ENCODE measurements at regions not wholly inside any gene's neighbourhood (a gene's known extent, or its start where the extent isn't known, plus 50 kb on each side); places are given as distances from the start of the nearest gene placed in this dataset.

- H3K79me2 ChIP-seq (replicated peaks; ENCODE audit: insufficient read depth, low read length) = no peaks in the 10 kb centered on the region
Observed at GRCh38 chr10:131444862-131445461, 133.4 kb upstream of the TCERG1L start.

DNA sequence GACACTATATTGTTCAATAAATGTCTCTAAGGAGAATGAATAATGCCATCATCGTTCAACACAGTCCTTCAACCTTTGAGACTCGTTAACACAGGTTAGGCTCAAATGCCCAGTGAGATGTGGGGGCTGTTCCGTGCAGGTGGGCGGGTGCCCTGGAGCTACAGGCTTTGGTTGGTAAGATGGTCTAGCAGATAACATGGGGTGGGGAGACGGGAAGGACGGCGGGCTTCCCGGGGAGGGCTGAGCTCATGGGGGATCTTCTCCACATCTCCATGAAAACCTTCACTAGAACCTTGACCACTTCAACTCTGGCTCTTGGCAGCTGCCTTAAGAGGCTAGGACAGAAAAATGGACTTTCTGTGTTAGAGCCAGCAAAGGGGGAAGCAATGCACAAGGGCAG lies 134.1 kb upstream of the TCERG1L start:
- Histone ChIP-seq H3K9ac (ENCODE audit: low read length) (no peak overlapping the region), H3K9me2 (ENCODE audit: insufficient read depth, low read length) (no peaks in the 10 kb centered on the region), H2AFZ (ENCODE audit: low read depth, low read length) (no peak overlapping the region), H3F3A (ENCODE audit: insufficient read depth, low read length, poor library complexity, severe bottlenecking) (no peaks in the 10 kb centered on the region), H3K9me3 (ENCODE audit: low read length) (no peaks in the 10 kb centered on the region), H4K20me1 (ENCODE audit: insufficient read depth) (no peaks in the 10 kb centered on the region), H3K4me3 (ENCODE audit: low read length) (no peak overlapping the region), H3K27me3 (ENCODE audit: insufficient read depth, low read depth, low read length) (no peaks in the 10 kb centered on the region), H3K27ac (ENCODE audit: low read length) (no peak overlapping the region), H3K4me2 (ENCODE audit: low read length) (no peak overlapping the region), H3K36me3 (ENCODE audit: insufficient read depth, low read length) (no peaks in the 10 kb centered on the region), H3K79me2 (replicated peaks; ENCODE audit: insufficient read depth, low read length) (no peaks in the 10 kb centered on the region)
- TF ChIP-seq EZH2 (IDR thresholded peaks at IDR 0.05; ENCODE audit: borderline replicate concordance, insufficient read depth, low read length, poor library complexity, severe bottlenecking) = no peak
- TF ChIP-seq EP300 (conservative IDR thresholded peaks at IDR 0.05; ENCODE audit: poor library complexity, severe bottlenecking) = no peak
- TF ChIP-seq REST (IDR thresholded peaks at IDR 0.05; ENCODE audit: borderline replicate concordance) = no peak
- TF ChIP-seq POLR2AphosphoS5 (IDR thresholded peaks at IDR 0.05) = no peak
- TF ChIP-seq, protein P1, sequence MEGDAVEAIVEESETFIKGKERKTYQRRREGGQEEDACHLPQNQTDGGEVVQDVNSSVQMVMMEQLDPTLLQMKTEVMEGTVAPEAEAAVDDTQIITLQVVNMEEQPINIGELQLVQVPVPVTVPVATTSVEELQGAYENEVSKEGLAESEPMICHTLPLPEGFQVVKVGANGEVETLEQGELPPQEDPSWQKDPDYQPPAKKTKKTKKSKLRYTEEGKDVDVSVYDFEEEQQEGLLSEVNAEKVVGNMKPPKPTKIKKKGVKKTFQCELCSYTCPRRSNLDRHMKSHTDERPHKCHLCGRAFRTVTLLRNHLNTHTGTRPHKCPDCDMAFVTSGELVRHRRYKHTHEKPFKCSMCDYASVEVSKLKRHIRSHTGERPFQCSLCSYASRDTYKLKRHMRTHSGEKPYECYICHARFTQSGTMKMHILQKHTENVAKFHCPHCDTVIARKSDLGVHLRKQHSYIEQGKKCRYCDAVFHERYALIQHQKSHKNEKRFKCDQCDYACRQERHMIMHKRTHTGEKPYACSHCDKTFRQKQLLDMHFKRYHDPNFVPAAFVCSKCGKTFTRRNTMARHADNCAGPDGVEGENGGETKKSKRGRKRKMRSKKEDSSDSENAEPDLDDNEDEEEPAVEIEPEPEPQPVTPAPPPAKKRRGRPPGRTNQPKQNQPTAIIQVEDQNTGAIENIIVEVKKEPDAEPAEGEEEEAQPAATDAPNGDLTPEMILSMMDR (IDR thresholded peaks at IDR 0.05; ENCODE audit: poor library complexity, severe bottlenecking) = no peak
- no peak for TF ChIP-seq MXI1 (conservative IDR thresholded peaks at IDR 0.05; ENCODE audit: poor library complexity, severe bottlenecking)
- TF ChIP-seq SMC3 (conservative IDR thresholded peaks at IDR 0.05; ENCODE audit: poor library complexity) = no peak
- TF ChIP-seq RAD21 (conservative IDR thresholded peaks at IDR 0.05) = no peak
- TF ChIP-seq TAF1 (IDR thresholded peaks at IDR 0.05; ENCODE audit: low read depth) = no peak

More at GRCh38 chr10:131444862-131445461, 133.4 kb upstream of the TCERG1L start:
- no peak overlapping the region for H2AFZ ChIP-seq (ENCODE audit: low read depth, low read length)
- H3F3A ChIP-seq (ENCODE audit: insufficient read depth, low read length, poor library complexity, severe bottlenecking) = no peaks in the 10 kb centered on the region
- H4K20me1 ChIP-seq (ENCODE audit: insufficient read depth) = no peaks in the 10 kb centered on the region
- no peaks in the 10 kb centered on the region for H3K36me3 ChIP-seq (ENCODE audit: insufficient read depth, low read length)
- H3K27me3 ChIP-seq (ENCODE audit: insufficient read depth, low read depth, low read length) = no peaks in the 10 kb centered on the region
- no peak overlapping the region for H3K4me2 ChIP-seq (ENCODE audit: low read length)
- H3K4me3 ChIP-seq (ENCODE audit: low read length) = no peak overlapping the region
- no peak for TF ChIP-seq EZH2 (IDR thresholded peaks at IDR 0.05; ENCODE audit: borderline replicate concordance, insufficient read depth, low read length, poor library complexity, severe bottlenecking)
- TF ChIP-seq REST (IDR thresholded peaks at IDR 0.05; ENCODE audit: borderline replicate concordance) = no peak
- no peak for TF ChIP-seq RAD21 (conservative IDR thresholded peaks at IDR 0.05)
- no peak overlapping the region for H3K9ac ChIP-seq (ENCODE audit: low read length)
- no peaks in the 10 kb centered on the region for H3K9me2 ChIP-seq (ENCODE audit: insufficient read depth, low read length)
- no peak overlapping the region for H3K27ac ChIP-seq (ENCODE audit: low read length)
- no peaks in the 10 kb centered on the region for H3K9me3 ChIP-seq (ENCODE audit: low read length)
